ENCODE measurements at regions not wholly inside any gene's neighbourhood (a gene's known extent, or its start where the extent isn't known, plus 50 kb on each side); places are given as distances from the start of the nearest gene placed in this dataset.

DNA sequence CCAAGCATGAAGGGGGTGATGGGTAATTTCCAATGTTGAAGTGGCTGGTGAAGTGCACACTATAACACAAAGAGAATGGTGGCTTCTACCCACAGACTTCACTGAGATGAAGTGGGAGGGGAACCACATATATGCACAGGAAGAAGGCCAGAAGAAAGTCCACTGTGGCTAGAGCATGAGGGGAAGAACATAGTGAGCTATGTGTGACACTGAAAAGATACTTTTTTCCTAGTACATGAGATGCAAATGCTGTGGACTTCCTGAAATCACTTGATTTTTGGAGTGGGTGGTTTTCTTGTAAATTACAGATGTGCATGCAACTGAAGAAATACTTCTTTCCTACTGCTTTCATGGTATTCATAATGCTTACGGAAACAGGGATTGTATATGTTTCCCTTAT, 115.6 kb upstream of the PHYHIPL start:
- Histone ChIP-seq H3K79me2 (ENCODE audit: control insufficient read depth, insufficient read depth, low read length) (no peaks in the 10 kb centered on the region), H3K27me3 (ENCODE audit: control insufficient read depth in 2 of 2, insufficient read depth in 2 of 2, low read length in 2 of 2) (no peaks in the 10 kb centered on the region), H4K20me1 (replicated peaks; ENCODE audit: control insufficient read depth, extremely low read depth, insufficient read depth, low read length) (no peaks in the 10 kb centered on the region), H3K9me3 (replicated peaks; ENCODE audit: control insufficient read depth, insufficient read depth, low read length) (no peaks in the 10 kb centered on the region), H3K4me2 (ENCODE audit: insufficient read depth, low read length) (no peak overlapping the region), H3K9me1 (replicated peaks; ENCODE audit: control insufficient read depth, extremely low read depth, insufficient read depth, low read length) (no peaks in the 10 kb centered on the region), H3K27ac (ENCODE audit: insufficient read depth, low read depth, low read length) (no peak overlapping the region), H2AFZ (ENCODE audit: low read depth, low read length) (no peak overlapping the region), H3K4me3 (replicated peaks in 1 of 3; ENCODE audit: insufficient read depth in 1 of 3, low read depth in 1 of 3, low read length in 3 of 3) (no peak overlapping the region), H3K36me3 (ENCODE audit: control insufficient read depth in 2 of 2, extremely low read depth in 1 of 2, insufficient read depth in 2 of 2, low read length in 2 of 2) (no peaks in the 10 kb centered on the region), H3K4me1 (ENCODE audit: control insufficient read depth, extremely low read depth, insufficient read depth, low read length) (no peaks in the 10 kb centered on the region), H3K9ac (replicated peaks; ENCODE audit: extremely low read depth, insufficient read depth, low read length) (no peak overlapping the region)
- POLR2A ChIA-PET = no interaction called here
- TF ChIP-seq, protein P1, sequence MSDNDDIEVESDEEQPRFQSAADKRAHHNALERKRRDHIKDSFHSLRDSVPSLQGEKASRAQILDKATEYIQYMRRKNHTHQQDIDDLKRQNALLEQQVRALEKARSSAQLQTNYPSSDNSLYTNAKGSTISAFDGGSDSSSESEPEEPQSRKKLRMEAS (IDR thresholded peaks at IDR 0.05; ENCODE audit: insufficient read depth, insufficient read length) = no peak
- TF ChIP-seq JUN (IDR thresholded peaks at IDR 0.05; ENCODE audit: borderline replicate concordance, insufficient read depth, insufficient read length, low read depth) (no peak), POLR2A (IDR thresholded peaks at IDR 0.05; ENCODE audit: low read depth, low read length) (no peak), MYC (IDR thresholded peaks at IDR 0.05; ENCODE audit: low read depth, low read length) (no peak), FOS (IDR thresholded peaks at IDR 0.05; ENCODE audit: borderline replicate concordance, insufficient read depth, low read length) (no peak), POLR2AphosphoS5 (IDR thresholded peaks at IDR 0.05; ENCODE audit: insufficient read depth, low read depth, low read length) (no peak), GATA2 (IDR thresholded peaks at IDR 0.05; ENCODE audit: insufficient read depth, insufficient read length, low read depth, low read length) (no peak), EZH2 (IDR thresholded peaks at IDR 0.05; ENCODE audit: borderline replicate concordance, low read depth, low read length, severe bottlenecking) (no peak)
- TF ChIP-seq, protein P2, sequence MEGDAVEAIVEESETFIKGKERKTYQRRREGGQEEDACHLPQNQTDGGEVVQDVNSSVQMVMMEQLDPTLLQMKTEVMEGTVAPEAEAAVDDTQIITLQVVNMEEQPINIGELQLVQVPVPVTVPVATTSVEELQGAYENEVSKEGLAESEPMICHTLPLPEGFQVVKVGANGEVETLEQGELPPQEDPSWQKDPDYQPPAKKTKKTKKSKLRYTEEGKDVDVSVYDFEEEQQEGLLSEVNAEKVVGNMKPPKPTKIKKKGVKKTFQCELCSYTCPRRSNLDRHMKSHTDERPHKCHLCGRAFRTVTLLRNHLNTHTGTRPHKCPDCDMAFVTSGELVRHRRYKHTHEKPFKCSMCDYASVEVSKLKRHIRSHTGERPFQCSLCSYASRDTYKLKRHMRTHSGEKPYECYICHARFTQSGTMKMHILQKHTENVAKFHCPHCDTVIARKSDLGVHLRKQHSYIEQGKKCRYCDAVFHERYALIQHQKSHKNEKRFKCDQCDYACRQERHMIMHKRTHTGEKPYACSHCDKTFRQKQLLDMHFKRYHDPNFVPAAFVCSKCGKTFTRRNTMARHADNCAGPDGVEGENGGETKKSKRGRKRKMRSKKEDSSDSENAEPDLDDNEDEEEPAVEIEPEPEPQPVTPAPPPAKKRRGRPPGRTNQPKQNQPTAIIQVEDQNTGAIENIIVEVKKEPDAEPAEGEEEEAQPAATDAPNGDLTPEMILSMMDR (IDR thresholded peaks at IDR 0.05; ENCODE audit: extremely low read depth in 1 of 2, insufficient read depth in 1 of 2, low read depth in 1 of 2, low read length in 2 of 2) = no peak
- dilution Hi-C loops (cut with MboI; ENCODE audit: extremely low pct_ligation_motif_present, low sequenced_read_pairs) (no loop called here), intact Hi-C loops (cut with micrococcal nuclease) (no loop called here)
- no TSS peak for BruUV-seq (replicated peaks)
- DNase-seq (ENCODE audit: low read depth, low spot score) (no peak), FAIRE-seq (no peak)
- CTCF ChIA-PET = no interaction called here

Data from endothelial cell of umbilical vein (primary cell).